H1 (cell line): ENCODE measurements at regions not wholly inside any gene's neighbourhood (a gene's known extent, or its start where the extent isn't known, plus 50 kb on each side); places are given as distances from the start of the nearest gene placed in this dataset.

Experiments
- CTCF ChIA-PET: fragments of 300-600 bp; sonication (Branson Sonifier 250); formaldehyde crosslinking; loops from one replicate; lab custom pipeline; 2021; ENCODE audit not compliant: partially characterized antibody; lab: Charles Lee
- POLR2A ChIA-PET: fragments of 300-600 bp; sonication (Branson Sonifier 250); formaldehyde crosslinking; loops from one replicate; lab custom pipeline; 2021; ENCODE audit warnings: inconsistent platforms; ENCODE audit not compliant: partially characterized antibody; lab: Charles Lee
- DNase-seq, 2 experiments: peaks; one replicate each; pipeline versions ENCODE4 v3.0.0 to v3.0.0-alpha.2; 2010 to 2022; ENCODE audit warnings: low spot score in 2 of 2, low read depth in 1 of 2, mixed read lengths in 1 of 2
- FAIRE-seq: peaks from 2 replicates; lab custom pipeline; 2011; peaks lifted over from hg19 to GRCh38; lab: Jason Lieb, UNC
- H2AFZ ChIP-seq: 2 replicates; pipeline ENCODE4 v1.8.1; 2012; ENCODE audit warnings: low read length, inconsistent platforms
- H2AK5ac ChIP-seq: 2 replicates; pipeline ENCODE4 v1.6.1; 2013; ENCODE audit warnings: low read depth, low read length
- H2BK120ac ChIP-seq: replicated peaks from 2 replicates; pipeline ENCODE3; 2013; ENCODE audit warnings: low read depth, low read length, inconsistent platforms
- H2BK12ac ChIP-seq: 2 replicates; pipeline ENCODE4 v1.6.1; 2013; ENCODE audit warnings: low read depth, low read length
- H2BK15ac ChIP-seq: 2 replicates; pipeline ENCODE4 v1.6.1; 2013; ENCODE audit warnings: low read length
- H2BK20ac ChIP-seq: 2 replicates; pipeline ENCODE4 v1.6.1; 2013; ENCODE audit warnings: low read length
- H2BK5ac ChIP-seq: 2 replicates; pipeline ENCODE4 v1.6.1; 2013; ENCODE audit warnings: low read depth, low read length
- H3K14ac ChIP-seq: 2 replicates; pipeline ENCODE4 v1.6.1; 2013; ENCODE audit warnings: inconsistent platforms; ENCODE audit not compliant: insufficient read length
- H3K18ac ChIP-seq: 2 replicates; pipeline ENCODE4 v1.6.1; 2013; ENCODE audit warnings: low read length; ENCODE audit errors: extremely low read depth
- H3K23ac ChIP-seq: 2 replicates; pipeline ENCODE4 v1.6.1; 2013; ENCODE audit warnings: inconsistent platforms; ENCODE audit not compliant: insufficient read length
- H3K23me2 ChIP-seq: 2 replicates; pipeline ENCODE4 v1.6.1; 2013; ENCODE audit warnings: low read depth, low read length
- H3K27ac ChIP-seq: 2 replicates; pipeline ENCODE4 v1.6.1; 2011; ENCODE audit warnings: low read depth, low read length, inconsistent platforms
- H3K27me3 ChIP-seq, 4 experiments: replicated peaks in 1 of 4; 1 replicate in 1 of 4; 2 replicates in 3 of 4; pipeline versions ENCODE4 v1.6.1 to v1.8.1; 2011 to 2013; ENCODE audit warnings: low read length in 3 of 4, mild to moderate bottlenecking in 3 of 4, inconsistent platforms in 2 of 4, mixed read lengths in 2 of 4, moderate library complexity in 1 of 4; ENCODE audit not compliant: control insufficient read depth in 3 of 4, insufficient read depth in 3 of 4; ENCODE audit errors: extremely low read depth in 1 of 4
- H3K36me3 ChIP-seq, 4 experiments: 2 replicates each; pipeline versions ENCODE4 v1.6.1 to v1.8.1; 2011 to 2013; ENCODE audit warnings: mild to moderate bottlenecking in 4 of 4, low read length in 3 of 4, moderate library complexity in 2 of 4, control low read depth in 1 of 4, inconsistent platforms in 1 of 4; ENCODE audit not compliant: insufficient read depth in 4 of 4, control insufficient read depth in 2 of 4
- H3K4ac ChIP-seq: replicated peaks from 2 replicates; pipeline ENCODE3; 2013; ENCODE audit warnings: low read length, low read depth, mixed read lengths, inconsistent platforms; ENCODE audit not compliant: insufficient read length
- H3K4me1 ChIP-seq, 4 experiments: replicated peaks in 1 of 4; 1 replicate in 1 of 4; 2 replicates in 3 of 4; pipeline versions ENCODE4 v1.6.1 to v1.8.1; 2011 to 2013; ENCODE audit warnings: low read length in 3 of 4, inconsistent platforms in 2 of 4, mixed read lengths in 1 of 4; ENCODE audit not compliant: insufficient read depth in 4 of 4, control insufficient read depth in 3 of 4
- H3K4me2 ChIP-seq, 2 experiments: 2 replicates each; pipeline versions ENCODE4 v1.6.1 to v1.8.1; 2011 to 2013; ENCODE audit warnings: low read depth in 2 of 2, low read length in 2 of 2, control low read depth in 1 of 2, inconsistent platforms in 1 of 2, mild to moderate bottlenecking in 1 of 2; ENCODE audit not compliant: insufficient read depth in 1 of 2
- H3K4me3 ChIP-seq, 4 experiments: fragments of 200-600, 300-600 bp in 1 of 4; sonication (generic), shearing (Covaris generic), sonication (Bioruptor Twin) in 1 of 4; 2 replicates each; pipeline versions ENCODE4 v1.5.1 to v1.8.1; 2011 to 2016; ENCODE audit warnings: low read length in 4 of 4, low read depth in 3 of 4, control low read depth in 2 of 4, inconsistent platforms in 2 of 4, mild to moderate bottlenecking in 2 of 4, mixed read lengths in 1 of 4, moderate library complexity in 1 of 4; ENCODE audit not compliant: insufficient read depth in 2 of 4; ENCODE audit errors: extremely low read depth in 1 of 4
- H3K56ac ChIP-seq: replicated peaks from 2 replicates; pipeline ENCODE3; 2013; ENCODE audit warnings: low read depth, mild to moderate bottlenecking, mixed read lengths, low read length, inconsistent platforms; ENCODE audit not compliant: insufficient read length
- H3K79me1 ChIP-seq: 2 replicates; pipeline ENCODE4 v1.6.1; 2013; ENCODE audit warnings: low read depth, low read length, control low read depth
- H3K79me2 ChIP-seq, 2 experiments: 2 replicates each; pipeline versions ENCODE4 v1.6.1 to v1.8.1; 2012 to 2013; ENCODE audit warnings: low read length in 2 of 2, mild to moderate bottlenecking in 2 of 2, inconsistent platforms in 1 of 2; ENCODE audit not compliant: insufficient read depth in 2 of 2, control insufficient read depth in 1 of 2
- H3K9ac ChIP-seq, 4 experiments: replicated peaks in 1 of 4; 1 replicate in 1 of 4; 2 replicates in 3 of 4; pipeline versions ENCODE4 v1.6.1 to v1.8.1; 2011 to 2013; ENCODE audit warnings: low read depth in 3 of 4, low read length in 3 of 4, control low read depth in 2 of 4, mild to moderate bottlenecking in 2 of 4, moderate library complexity in 2 of 4, inconsistent platforms in 1 of 4; ENCODE audit errors: extremely low read depth in 1 of 4
- H3K9me3 ChIP-seq, 2 experiments: 2 replicates each; pipeline versions ENCODE4 v1.6.1 to v1.8.1; 2012 to 2013; ENCODE audit warnings: mild to moderate bottlenecking in 2 of 2, moderate library complexity in 2 of 2, control low read depth in 1 of 2, inconsistent platforms in 1 of 2, low read depth in 1 of 2, low read length in 1 of 2, mixed read lengths in 1 of 2; ENCODE audit not compliant: insufficient read depth in 2 of 2
- H4K20me1 ChIP-seq, 2 experiments: replicated peaks in 1 of 2; 2 replicates each; pipeline versions ENCODE3 to v1.8.1; 2011 to 2013; ENCODE audit warnings: inconsistent platforms in 2 of 2, low read length in 2 of 2, mild to moderate bottlenecking in 1 of 2; ENCODE audit not compliant: insufficient read depth in 2 of 2, control insufficient read depth in 1 of 2
- H4K5ac ChIP-seq: 2 replicates; pipeline ENCODE4 v1.6.1; 2013; ENCODE audit warnings: low read length, low read depth, mixed read lengths, inconsistent platforms; ENCODE audit not compliant: insufficient read length
- H4K8ac ChIP-seq: 2 replicates; pipeline ENCODE4 v1.8.0; 2013; ENCODE audit warnings: mild to moderate bottlenecking, moderate library complexity, low read length, inconsistent platforms; ENCODE audit not compliant: insufficient read depth; ENCODE audit errors: extremely low read depth
- H4K91ac ChIP-seq: replicated peaks from 2 replicates; pipeline ENCODE3; 2013; ENCODE audit warnings: low read length, mixed read lengths, inconsistent platforms; ENCODE audit not compliant: insufficient read length
- CBX8 ChIP-seq: fragments of 300-800, 300-1000 bp; sonication (generic); IDR thresholded peaks from 2 replicates; pipeline ENCODE4 v1.7.1; 2016; ENCODE audit warnings: low read depth, low read length, borderline replicate concordance
- CREB1 ChIP-seq: IDR thresholded peaks from 2 replicates; pipeline ENCODE4 v1.6.1; 2012; ENCODE audit warnings: inconsistent platforms
- EP300 ChIP-seq, 2 experiments: IDR thresholded peaks; 1 replicate in 1 of 2; 2 replicates in 1 of 2; pipeline ENCODE4 v1.6.1; 2011 to 2012; ENCODE audit warnings: low read depth in 2 of 2, low read length in 2 of 2, mild to moderate bottlenecking in 2 of 2, borderline replicate concordance in 1 of 2, inconsistent platforms in 1 of 2, moderate library complexity in 1 of 2
- RAD21 ChIP-seq, 2 experiments: IDR thresholded peaks in 1 of 2; conservative IDR thresholded peaks in 1 of 2; 2 replicates each; pipeline ENCODE4 v1.6.1; 2011; ENCODE audit warnings: low read depth in 2 of 2, low read length in 2 of 2, improper control_type of control experiment in 1 of 2, inconsistent platforms in 1 of 2, mild to moderate bottlenecking in 1 of 2, moderate library complexity in 1 of 2
- SIX5 ChIP-seq: IDR thresholded peaks from 2 replicates; pipeline ENCODE4 v1.6.1; 2011; ENCODE audit warnings: mild to moderate bottlenecking, low read depth, low read length
- USF2 ChIP-seq: IDR thresholded peaks from 2 replicates; pipeline ENCODE4 v1.6.1; 2011; ENCODE audit warnings: low read length, improper control_type of control experiment
- whole genome bisulfite sequencing, 2 experiments: shearing (Covaris generic) in 1 of 2; methylation state at CpG; one replicate each; pipeline versions ENCODE4 v1.1.6 to v1.1.7; 2013 to 2015; ENCODE audit warnings: low lambda C conversion rate in 2 of 2, mixed read lengths in 2 of 2, inconsistent platforms in 1 of 2, low coverage in 1 of 2, missing lambda C conversion rate in 1 of 2; ENCODE audit not compliant: insufficient replicate concordance in 2 of 2, insufficient coverage in 1 of 2, insufficient read length in 1 of 2; ENCODE audit errors: extremely low coverage in 1 of 2, missing lambda C conversion rate in 1 of 2; 5-methylcytosine and 5-hydroxymethylcytosine counted together

- Histone ChIP-seq H3K79me1 (no peaks in the 10 kb centered on the region), H3K14ac (no peak overlapping the region), H3K4ac (no peak overlapping the region), H3K4me2 (no peak overlapping the region), H2BK15ac (no peak overlapping the region), H3K23ac (no peak overlapping the region), H2BK20ac (no peak overlapping the region), H4K5ac (no peak overlapping the region), H2BK5ac (no peak overlapping the region), H3K27ac (no peak overlapping the region), H2BK120ac (no peak overlapping the region), H3K79me2 (no peaks in the 10 kb centered on the region), H3K9ac (no peak overlapping the region), H3K4me1 (no peaks in the 10 kb centered on the region), H3K9me3 (no peaks in the 10 kb centered on the region), H4K91ac (no peak overlapping the region), H3K18ac (no peak overlapping the region), H2BK12ac (no peak overlapping the region), H2AK5ac (no peak overlapping the region), H3K4me3 (no peak overlapping the region), H4K20me1 (no peaks in the 10 kb centered on the region), H3K27me3 (no peaks in the 10 kb centered on the region), H3K56ac (no peak overlapping the region), H4K8ac (no peak overlapping the region), H3K36me3 (no peaks in the 10 kb centered on the region), H2AFZ (no peak overlapping the region), H3K23me2 (no peaks in the 10 kb centered on the region)
- no peak for FAIRE-seq
- ChIA-PET POLR2A (no interaction called here), CTCF (no interaction called here)
- 60% methylated on average over 1 of the region's 1 CpG; no CpG with 5 or more reads in 1 of the 2 experiments for WGBS, 2 experiments
- DNase-seq = no peak
- TF ChIP-seq EP300 (IDR thresholded peaks at IDR 0.05; ENCODE audit: borderline replicate concordance in 1 of 2, low read depth in 2 of 2, low read length in 2 of 2) (no peak), SIX5 (no peak), CBX8 (no peak), CREB1 (no peak), USF2 (no peak), RAD21 (IDR thresholded peaks at IDR 0.05 in 1 of 2, conservative IDR thresholded peaks at IDR 0.05 in 1 of 2; ENCODE audit: low read depth in 2 of 2, low read length in 2 of 2) (no peak)
Observed at GRCh38 chrY:7816567-7816966, 905.0 kb upstream of the AMELY start.
